ENCODE measurements at regions not wholly inside any gene's neighbourhood (a gene's known extent, or its start where the extent isn't known, plus 50 kb on each side); places are given as distances from the start of the nearest gene placed in this dataset.

GRCh38 chr1:230012093-230012393 is 55.0 kb upstream of the GALNT2 start:
- Mint-ChIP-seq H3K27me3 (ENCODE audit: low read depth) (peaks cover 5% of the 10 kb centered on the region), H3K4me3 (no peak overlapping the region), H3K4me1 (ENCODE audit: low read depth) (no peaks in the 10 kb centered on the region), H3K9me3 (ENCODE audit: insufficient read depth) (no peaks in the 10 kb centered on the region), H3K27ac (no peak overlapping the region), H3K36me3 (ENCODE audit: low read depth) (no peaks in the 10 kb centered on the region)
- DNase-seq, result no peak
- ChIA-PET POLR2A (no interaction called here), CTCF (no interaction called here)
- ATAC-seq, result no peak

GRCh38 chr1:230012741-230013140 is 54.3 kb upstream of the GALNT2 start:
- peaks cover 7% of the 10 kb centered on the region for H3K27me3 Mint-ChIP-seq (ENCODE audit: low read depth)
- ChIA-PET CTCF (no interaction called here), POLR2A (no interaction called here)
- no peaks in the 10 kb centered on the region for H3K36me3 Mint-ChIP-seq (ENCODE audit: low read depth)
- no peaks in the 10 kb centered on the region for H3K9me3 Mint-ChIP-seq (ENCODE audit: insufficient read depth)
- DNase-seq, result no peak
- H3K4me3 Mint-ChIP-seq, result no peak overlapping the region
- ATAC-seq, result no peak
- H3K27ac Mint-ChIP-seq, result no peak overlapping the region
- H3K4me1 Mint-ChIP-seq (ENCODE audit: low read depth), result no peaks in the 10 kb centered on the region

GRCh38 chr1:230016159-230016558 is 50.9 kb upstream of the GALNT2 start:
- Mint-ChIP-seq H3K27me3 (ENCODE audit: low read depth) (peaks cover 13% of the 10 kb centered on the region), H3K4me1 (ENCODE audit: low read depth) (no peaks in the 10 kb centered on the region), H3K9me3 (ENCODE audit: insufficient read depth) (no peaks in the 10 kb centered on the region), H3K36me3 (ENCODE audit: low read depth) (no peaks in the 10 kb centered on the region), H3K4me3 (no peak overlapping the region), H3K27ac (no peak overlapping the region)
- ChIA-PET CTCF (no interaction called here), POLR2A (no interaction called here)
- no peak for DNase-seq
- no peak for ATAC-seq

Measured in activated CD8-positive, alpha-beta T cell treated with anti-CD3 and anti-CD28 coated beads, Interleukin-2, amount 10 ng/mL, durations not matched to agents 7 days and 5 days (primary cell).